SK-N-SH (cell line): ENCODE measurements at regions not wholly inside any gene's neighbourhood (a gene's known extent, or its start where the extent isn't known, plus 50 kb on each side); places are given as distances from the start of the nearest gene placed in this dataset.

ENCODE experiments used
- CTCF ChIP-seq: fragments of 200-600 bp; sonication (generic); IDR thresholded peaks from 2 replicates; pipeline ENCODE4 v1.6.1; 2017; ENCODE audit warnings: antibody characterized with exemption, mild to moderate bottlenecking, moderate library complexity
- ELF1 ChIP-seq: IDR thresholded peaks from 2 replicates; pipeline ENCODE4 v1.4.0; 2012
- FOSL2 ChIP-seq: IDR thresholded peaks from 2 replicates; pipeline ENCODE4 v1.4.0; 2012; ENCODE audit warnings: low read depth, mild to moderate bottlenecking, moderate library complexity, borderline replicate concordance
- FOXM1 ChIP-seq: IDR thresholded peaks from 2 replicates; pipeline ENCODE4 v1.4.0; 2012; ENCODE audit warnings: low read depth, mild to moderate bottlenecking
- GABPA ChIP-seq: IDR thresholded peaks from 2 replicates; pipeline ENCODE4 v1.4.0; 2012; ENCODE audit warnings: low read depth, mild to moderate bottlenecking
- JUND ChIP-seq: IDR thresholded peaks from 2 replicates; pipeline ENCODE4 v1.4.0; 2012
- MXI1 ChIP-seq: IDR thresholded peaks from 2 replicates; pipeline ENCODE4 v1.6.1; 2012; ENCODE audit warnings: mild to moderate bottlenecking, low read depth, low read length, improper control_type of control experiment
- POLR2AphosphoS5 ChIP-seq: IDR thresholded peaks from 2 replicates; pipeline ENCODE4 v1.6.1; 2012; ENCODE audit warnings: low read depth, low read length
- RCOR1 ChIP-seq: fragments of 150-350 bp; IDR thresholded peaks from 2 replicates; pipeline ENCODE4 v1.6.1; 2017; ENCODE audit warnings: antibody characterized with exemption, low read length
- REST ChIP-seq: IDR thresholded peaks from 2 replicates; pipeline ENCODE4 v1.6.1; 2012; ENCODE audit warnings: mild to moderate bottlenecking, low read depth, low read length, moderate library complexity
- RFX5 ChIP-seq: IDR thresholded peaks from 2 replicates; pipeline ENCODE4 v1.6.1; 2012; ENCODE audit warnings: mild to moderate bottlenecking, improper control_type of control experiment, low read length
- SMC3 ChIP-seq: IDR thresholded peaks from 2 replicates; pipeline ENCODE4 v1.6.1; 2012; ENCODE audit warnings: low read depth, low read length, improper control_type of control experiment
- TCF12 ChIP-seq: IDR thresholded peaks from 2 replicates; pipeline ENCODE4 v1.4.0; 2012
- YY1 ChIP-seq: IDR thresholded peaks from 2 replicates; pipeline ENCODE4 v1.4.0; 2012; ENCODE audit warnings: low read depth, mild to moderate bottlenecking

- TF ChIP-seq FOSL2 (no peak), CTCF (no peak), RFX5 (no peak), ELF1 (no peak), MXI1 (no peak), REST (no peak), SMC3 (no peak), POLR2AphosphoS5 (no peak), YY1 (no peak), JUND (no peak), TCF12 (no peak), FOXM1 (no peak), GABPA (no peak), RCOR1 (no peak)
These were observed 683.7 kb downstream of the PDHA2 start for GRCh38 chr4:96523611-96524010.
